ENCODE measurements at regions not wholly inside any gene's neighbourhood (a gene's known extent, or its start where the extent isn't known, plus 50 kb on each side); places are given as distances from the start of the nearest gene placed in this dataset.

DNA sequence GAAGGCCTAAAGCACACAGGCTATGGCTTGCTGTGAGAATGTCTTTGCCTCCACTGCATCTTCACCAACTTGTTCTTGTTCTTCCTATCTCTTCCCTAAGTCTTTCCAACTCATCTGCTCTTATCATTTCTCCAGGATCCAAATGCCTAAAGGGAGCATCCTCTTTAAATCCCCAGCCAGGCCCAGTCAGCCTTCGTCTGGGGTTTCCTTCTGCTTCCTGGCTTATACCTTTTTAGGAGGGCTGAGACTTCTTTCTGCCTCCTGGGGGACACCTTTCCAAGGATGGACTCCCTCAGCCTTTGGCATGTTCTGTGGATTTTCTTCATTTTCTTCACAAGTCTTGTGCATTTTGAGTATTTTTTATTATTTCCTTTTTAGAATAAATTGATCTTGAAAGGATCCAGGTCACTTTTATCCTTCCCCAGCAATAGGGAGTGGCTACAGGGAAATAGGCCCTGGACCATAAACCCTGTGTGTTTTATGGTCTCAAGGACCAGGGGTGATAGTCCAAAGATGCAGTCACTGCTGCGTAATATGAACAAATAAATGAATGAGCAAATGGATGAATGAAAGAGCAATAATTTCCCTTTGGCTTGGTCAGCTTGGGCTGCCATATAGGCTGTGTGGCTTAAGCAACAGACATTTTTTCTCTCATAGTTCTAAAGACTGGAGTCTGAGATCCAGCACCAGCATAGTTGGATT lies 122.1 kb upstream of the LRIG1 start:
- no peaks in the 10 kb centered on the region for H3K27me3 Mint-ChIP-seq
- no peak overlapping the region for H3K27ac Mint-ChIP-seq
- no peak for DNase-seq
- no peak for ATAC-seq
- H3K4me3 Mint-ChIP-seq = no peak overlapping the region
- TF ChIP-seq CTCF (IDR thresholded peaks at IDR 0.05) = no peak
- H3K9me3 Mint-ChIP-seq = no peaks in the 10 kb centered on the region
- POLR2A ChIA-PET = no interaction called here
- CTCF ChIA-PET = no interaction called here
- H3K36me3 Mint-ChIP-seq (ENCODE audit: low read depth) = no peaks in the 10 kb centered on the region
- H3K4me1 Mint-ChIP-seq (ENCODE audit: low read depth) = no peaks in the 10 kb centered on the region
- intact Hi-C loops (cut with micrococcal nuclease) = no loop called here

DNA sequence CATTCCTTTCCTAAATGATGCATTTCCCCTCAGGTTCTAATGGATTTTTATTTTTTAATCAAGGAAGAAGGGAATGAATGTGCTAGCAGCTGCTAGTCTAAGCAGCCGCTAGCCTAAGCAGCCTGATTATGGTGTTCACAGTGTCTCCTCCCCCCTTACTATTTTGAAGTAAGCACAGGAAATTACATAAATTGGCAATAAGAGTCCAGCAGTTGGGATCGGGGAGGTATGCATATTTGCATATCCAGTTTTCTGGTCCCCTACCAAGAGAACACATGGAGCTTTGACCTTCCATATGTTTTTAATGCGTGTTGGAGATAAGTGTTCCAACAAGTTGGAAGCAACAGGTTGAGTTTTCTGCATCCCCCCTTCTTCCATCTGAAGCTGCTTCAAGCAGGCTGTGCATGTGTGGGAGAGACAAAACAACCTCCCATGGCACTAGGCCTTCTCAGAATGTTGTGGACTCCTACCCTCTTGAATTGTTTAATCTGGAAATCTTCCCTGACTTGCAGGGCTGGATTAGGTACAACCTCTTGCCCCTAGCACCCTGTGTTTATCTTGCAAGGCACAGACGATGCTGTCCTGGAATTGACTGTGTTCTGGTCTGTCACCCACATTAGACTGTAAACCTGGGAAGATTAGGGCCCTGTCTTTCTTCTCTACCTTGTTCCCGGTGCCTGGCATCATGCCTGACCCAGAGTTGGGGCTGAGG lies 124.8 kb upstream of the LRIG1 start:
- intact Hi-C loops (cut with micrococcal nuclease) = no loop called here
- DNase-seq (no peak), ATAC-seq (no peak)
- H3K27me3 Mint-ChIP-seq = no peaks in the 10 kb centered on the region
- no peak overlapping the region for H3K27ac Mint-ChIP-seq
- no peak overlapping the region for H3K4me3 Mint-ChIP-seq
- H3K9me3 Mint-ChIP-seq = no peaks in the 10 kb centered on the region
- no peaks in the 10 kb centered on the region for H3K36me3 Mint-ChIP-seq (ENCODE audit: low read depth)
- ChIA-PET POLR2A (no interaction called here), CTCF (no interaction called here)
- TF ChIP-seq CTCF (IDR thresholded peaks at IDR 0.05) = no peak
- H3K4me1 Mint-ChIP-seq (ENCODE audit: low read depth) = no peaks in the 10 kb centered on the region

- no peaks in the 10 kb centered on the region for H3K4me1 Mint-ChIP-seq (ENCODE audit: low read depth)
- intact Hi-C loops (cut with micrococcal nuclease) = no loop called here
- ATAC-seq (no peak), DNase-seq (no peak)
- CTCF ChIA-PET = no interaction called here
- no peak overlapping the region for H3K27ac Mint-ChIP-seq
- POLR2A ChIA-PET = no interaction called here
- H3K27me3 Mint-ChIP-seq = peaks cover 2% of the 10 kb centered on the region
- no peaks in the 10 kb centered on the region for H3K9me3 Mint-ChIP-seq
- no peak for TF ChIP-seq CTCF (IDR thresholded peaks at IDR 0.05)
- H3K4me3 Mint-ChIP-seq = no peak overlapping the region
- H3K36me3 Mint-ChIP-seq (ENCODE audit: low read depth) = no peaks in the 10 kb centered on the region
Observed at GRCh38 chr3:66629150-66629981, 128.5 kb upstream of the LRIG1 start.

GRCh38 chr3:66629982-66630368 lies 129.2 kb upstream of the LRIG1 start:
- POLR2A ChIA-PET = no interaction called here
- ATAC-seq (no peak), DNase-seq (no peak)
- no peaks in the 10 kb centered on the region for H3K36me3 Mint-ChIP-seq (ENCODE audit: low read depth)
- CTCF ChIA-PET = no interaction called here
- no peak overlapping the region for H3K27ac Mint-ChIP-seq
- no peak overlapping the region for H3K4me3 Mint-ChIP-seq
- intact Hi-C loops (cut with micrococcal nuclease) = no loop called here
- H3K27me3 Mint-ChIP-seq = peaks cover 2% of the 10 kb centered on the region
- no peaks in the 10 kb centered on the region for H3K9me3 Mint-ChIP-seq
- H3K4me1 Mint-ChIP-seq (ENCODE audit: low read depth) = no peaks in the 10 kb centered on the region
- TF ChIP-seq CTCF (IDR thresholded peaks at IDR 0.05) = no peak

Data from activated CD8-positive, alpha-beta T cell treated with anti-CD3 and anti-CD28 coated beads for 36 hours (primary cell).